Hematopoietic multipotent progenitor cell treated with erythropoietin and hydrocortisone succinate and interleukin-3 and kit ligand, for 4 days (in vitro differentiated cells): ENCODE measurements at regions not wholly inside any gene's neighbourhood (a gene's known extent, or its start where the extent isn't known, plus 50 kb on each side); places are given as distances from the start of the nearest gene placed in this dataset.
"Not testable (repeated sequence)": the region's sequence is repeated elsewhere in the genome, so short reads cannot be mapped to it uniquely, and the experiment has no call there.

Experiments
- DNase-seq: peaks from one replicate; pipeline ENCODE4 v3.0.0-alpha.2; 2015

DNA sequence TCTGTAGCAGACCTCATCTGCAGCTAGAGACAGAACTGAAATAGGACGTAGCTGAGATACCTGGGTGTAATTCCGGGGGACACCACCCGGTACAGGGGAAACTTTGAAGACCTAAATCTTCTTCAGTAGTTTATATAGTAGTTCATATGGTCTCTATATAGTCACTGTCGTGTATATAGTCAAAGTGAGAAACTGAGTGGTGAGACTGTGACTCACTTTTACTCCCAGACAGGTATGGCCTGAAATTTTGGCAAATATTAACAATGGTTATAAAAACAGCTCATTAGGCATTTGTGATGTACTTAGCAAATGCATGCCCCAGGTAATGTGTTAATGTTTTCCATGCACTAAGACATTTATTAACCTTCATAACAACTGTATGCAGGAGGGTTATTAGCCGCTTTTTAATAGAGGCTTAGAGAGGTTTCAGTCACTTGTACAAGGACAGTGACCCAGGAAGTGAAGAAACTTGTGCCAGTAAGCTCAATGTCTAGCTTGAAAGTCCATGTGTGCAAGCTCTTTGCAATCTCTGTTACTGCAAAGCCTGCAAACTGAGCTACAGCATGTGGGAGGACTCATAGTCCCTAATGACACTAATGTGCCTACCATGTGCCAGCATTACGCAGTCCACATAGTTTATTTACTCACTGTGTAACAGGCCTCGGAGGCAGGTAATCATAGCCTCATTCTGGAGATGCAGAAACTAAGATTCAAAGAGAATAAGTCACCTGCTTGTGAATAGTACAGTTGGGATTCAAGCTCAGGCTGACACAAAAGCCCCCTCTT, 165.4 kb upstream of the CHD6 start:
- DNase-seq = no peak

DNA sequence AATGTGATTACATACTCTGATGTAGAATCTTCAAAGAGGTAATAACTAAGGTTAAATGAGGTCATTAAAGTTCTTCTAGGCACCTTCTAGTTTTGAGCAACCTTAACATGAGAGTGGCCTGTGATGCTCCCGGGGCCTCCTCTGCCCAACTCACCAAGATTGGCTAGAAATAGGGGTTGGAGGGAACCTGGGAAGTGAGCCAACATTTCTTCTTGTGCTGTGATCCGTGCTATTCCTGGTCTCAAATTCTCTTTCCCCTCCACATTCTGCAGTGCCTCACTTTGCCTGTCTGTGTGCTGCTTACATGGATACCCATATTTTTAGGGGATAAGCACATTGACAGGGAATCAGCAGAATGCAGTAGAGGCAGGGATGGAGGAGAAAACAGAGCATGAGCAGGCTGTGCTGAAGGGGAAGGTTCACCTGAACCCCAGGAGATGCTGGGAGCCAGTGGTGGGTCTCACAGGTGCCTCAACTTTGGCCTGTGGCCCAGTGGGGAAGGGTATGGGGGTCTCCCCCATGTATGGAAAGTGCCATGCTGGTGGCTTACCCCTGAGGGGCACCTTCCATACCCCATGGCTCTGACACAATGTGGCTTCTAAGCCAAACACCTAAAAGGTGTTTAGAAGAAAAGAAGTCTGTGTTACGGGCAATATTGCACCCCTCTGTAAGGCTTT, 164.7 kb upstream of the CHD6 start:
- no peak for DNase-seq

- no peak for DNase-seq
Observed at GRCh38 chr20:41782255-41782654, 164.1 kb upstream of the CHD6 start.

- no peak for DNase-seq
Observed at GRCh38 chr20:41776421-41776820, 158.2 kb upstream of the CHD6 start.

DNA sequence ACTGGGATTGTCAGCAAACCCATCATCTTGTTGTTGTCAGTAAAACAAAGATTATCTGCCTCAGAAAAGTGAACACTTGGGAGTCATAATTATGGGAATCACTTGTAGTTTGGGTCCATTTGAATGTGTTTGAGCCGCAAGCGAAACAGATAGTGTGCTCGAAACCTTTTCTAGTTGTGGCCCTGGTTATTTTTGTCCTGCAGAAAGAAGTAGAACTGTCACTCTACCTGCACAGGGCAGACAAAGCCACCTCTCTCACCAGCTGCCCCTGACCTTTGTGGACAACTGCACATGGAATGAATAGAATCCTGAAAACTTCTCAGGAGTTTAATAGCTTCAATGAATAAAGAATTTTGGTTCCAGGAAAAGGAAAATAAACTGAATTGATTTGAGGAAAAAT, 156.1 kb upstream of the CHD6 start:
- DNase-seq = no peak

GRCh38 chr20:41770965-41771364, 152.8 kb upstream of the CHD6 start:
- no peak for DNase-seq

GRCh38 chr20:41770427-41770826, 152.2 kb upstream of the CHD6 start:
- DNase-seq = no peak

GRCh38 chr20:41769592-41770018, 151.4 kb upstream of the CHD6 start:
- no peak for DNase-seq

DNA sequence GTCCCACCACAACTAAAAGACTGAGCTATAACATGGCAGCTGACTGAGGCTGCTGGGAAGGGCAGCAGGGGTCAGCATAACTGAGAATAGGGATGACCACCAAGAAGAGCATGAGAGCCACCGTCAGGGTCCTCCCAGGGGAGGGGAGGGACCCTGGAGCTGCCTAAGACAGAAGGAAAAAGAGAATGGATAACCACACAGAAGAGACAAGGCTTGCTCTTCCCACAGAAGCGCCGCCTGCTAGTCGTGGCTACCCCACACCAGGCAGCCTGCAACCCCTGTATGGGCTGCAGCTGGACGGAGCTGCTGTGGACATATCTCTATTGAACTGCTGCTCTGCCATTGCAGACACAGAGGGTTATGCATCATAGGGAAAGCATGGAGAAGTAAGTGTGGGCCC, 132.0 kb upstream of the CHD6 start:
- DNase-seq = no peak

- no peak for DNase-seq
Observed at GRCh38 chr20:41748756-41749582, 130.8 kb upstream of the CHD6 start.

DNA sequence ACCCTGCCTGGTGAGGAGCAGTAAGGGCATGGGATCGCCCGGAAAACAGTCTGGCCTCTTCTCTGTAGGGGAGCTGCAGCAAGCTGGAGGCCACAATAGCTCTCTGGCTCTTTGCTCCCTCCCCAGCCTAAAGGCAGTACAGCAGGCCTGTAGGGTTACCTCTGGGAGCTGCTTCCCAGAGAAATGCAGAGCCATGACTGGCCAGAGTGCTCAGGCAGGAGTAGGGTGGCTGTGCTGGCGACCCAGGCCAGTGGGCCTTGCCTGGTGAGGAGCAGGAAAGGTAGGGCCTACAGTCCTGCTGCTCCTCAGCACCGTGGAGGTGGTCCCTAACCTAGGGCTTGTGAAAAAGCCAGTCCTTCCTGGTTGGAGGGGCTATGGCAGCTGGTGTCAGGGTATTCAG, 129.9 kb upstream of the CHD6 start:
- DNase-seq = no peak

DNA sequence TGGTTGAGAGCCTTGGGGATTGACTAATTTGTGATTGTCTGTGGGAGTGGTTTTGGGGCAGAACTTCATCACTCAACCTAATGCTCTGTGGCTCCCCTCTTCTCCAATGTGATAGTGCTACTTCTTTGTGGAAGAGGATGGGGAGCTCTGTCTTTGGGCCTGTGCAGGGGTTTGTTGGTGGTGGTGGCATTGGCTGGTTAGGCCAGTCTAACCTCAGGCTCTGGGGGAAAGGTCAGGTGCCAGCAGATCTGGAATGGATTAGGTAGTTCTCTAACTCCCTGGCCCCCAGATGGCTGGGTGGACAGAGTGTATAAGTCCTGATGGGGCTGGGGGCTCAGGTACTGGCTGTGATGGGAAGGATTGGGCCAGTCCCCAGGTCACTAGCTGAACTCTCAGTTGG, 129.0 kb upstream of the CHD6 start:
- no peak for DNase-seq

GRCh38 chr20:41746635-41747034, 128.5 kb upstream of the CHD6 start:
- DNase-seq = no peak

DNA sequence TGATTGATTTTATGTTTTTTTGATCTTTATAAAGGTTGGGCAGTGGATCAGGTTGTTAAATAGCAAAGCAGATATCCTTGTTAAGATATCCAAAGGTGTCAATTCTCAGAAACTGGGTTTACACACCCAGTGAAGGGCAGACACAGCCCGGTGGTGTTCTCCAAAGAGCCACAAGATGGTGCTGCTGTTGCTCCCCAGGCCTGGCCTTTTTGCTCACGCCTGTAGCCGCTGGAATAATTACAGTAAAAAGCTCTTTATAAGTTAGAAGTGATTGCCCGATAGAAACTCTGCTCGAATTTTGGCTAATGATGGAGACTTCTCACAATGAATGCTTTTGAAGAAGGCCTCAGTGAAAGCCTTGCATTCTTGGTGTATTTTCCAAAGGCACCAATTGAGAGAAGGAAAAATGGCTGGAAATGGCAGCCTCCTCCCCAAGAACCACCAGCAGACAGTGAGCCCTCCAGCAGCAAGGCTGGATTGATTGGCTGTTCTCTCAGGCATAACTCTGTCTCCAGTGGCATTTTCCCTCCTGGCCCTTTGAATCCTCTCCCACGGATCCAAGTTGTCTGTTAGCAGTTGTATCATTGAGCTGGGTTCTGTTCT, 120.5 kb upstream of the CHD6 start:
- peak; percentile 76 for DNase-seq

- DNase-seq = no peak
Observed at GRCh38 chr20:41735949-41736348, 117.8 kb upstream of the CHD6 start.

DNA sequence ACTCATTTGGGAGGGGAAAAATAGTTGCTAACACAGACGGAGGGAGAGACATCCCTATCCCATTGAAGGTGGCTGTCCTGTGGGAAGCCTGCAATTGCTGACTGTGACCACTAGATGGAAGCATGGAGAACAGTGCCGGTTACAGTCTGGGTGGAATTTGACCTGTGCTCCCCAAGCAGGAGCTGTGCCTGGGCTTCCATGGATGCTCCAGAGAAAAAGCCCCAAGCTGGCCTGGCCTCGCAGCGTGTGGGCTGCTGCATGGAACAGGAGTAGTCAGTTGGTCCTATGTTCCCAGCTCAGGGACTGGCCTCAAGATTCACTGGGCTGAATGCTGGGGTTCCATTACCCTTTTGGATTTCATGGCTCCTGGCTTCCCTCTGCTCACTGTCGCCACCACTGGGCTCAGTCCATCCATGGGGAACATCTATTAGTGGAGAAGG, 116.3 kb upstream of the CHD6 start:
- DNase-seq = peak; percentile 65

- DNase-seq = peak; percentile 49
Observed at GRCh38 chr20:41733151-41733550, 115.0 kb upstream of the CHD6 start.

- not testable (repeated sequence) for DNase-seq
Observed at GRCh38 chr20:41731198-41731597, 113.0 kb upstream of the CHD6 start.

- DNase-seq = not testable (repeated sequence)
Observed at GRCh38 chr20:41727681-41728080, 109.5 kb upstream of the CHD6 start.

DNA sequence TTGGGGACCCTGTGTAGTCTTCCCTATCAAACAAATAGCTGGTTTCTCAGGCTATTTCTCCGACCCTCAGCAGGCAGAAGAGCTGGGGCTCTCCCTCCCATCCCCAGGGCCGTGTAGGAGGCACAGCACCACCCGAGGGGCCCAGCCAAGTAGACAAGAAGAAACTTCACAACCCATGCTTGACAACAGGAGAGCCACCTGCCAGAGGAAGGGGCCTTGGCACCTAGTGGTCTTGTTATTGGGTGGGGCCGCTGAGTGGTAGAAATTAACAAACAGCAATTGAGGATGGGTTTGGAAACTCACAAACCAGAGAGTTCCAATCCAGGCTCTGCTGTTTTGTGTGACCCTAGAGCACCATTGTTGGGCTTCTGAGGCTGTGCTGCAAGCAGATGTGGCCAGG, 108.5 kb upstream of the CHD6 start:
- DNase-seq = no peak

GRCh38 chr20:41719151-41719550, 101.0 kb upstream of the CHD6 start:
- no peak for DNase-seq

- no peak for DNase-seq
Observed at GRCh38 chr20:41717483-41717882, 99.3 kb upstream of the CHD6 start.

GRCh38 chr20:41716911-41717310, 98.7 kb upstream of the CHD6 start:
- no peak for DNase-seq
